C4-2B (cell line): ENCODE measurements at regions not wholly inside any gene's neighbourhood (a gene's known extent, or its start where the extent isn't known, plus 50 kb on each side); places are given as distances from the start of the nearest gene placed in this dataset.

Experiments used
- H3K27ac ChIP-seq: fragments of 450-650 bp; 2 replicates; pipeline ENCODE4 v1.5.1; 2017
- CTCF ChIP-seq: fragments of 450-650 bp; conservative IDR thresholded peaks from 2 replicates; pipeline ENCODE4 v1.5.1; 2017; ENCODE audit warnings: mild to moderate bottlenecking
- ZFX ChIP-seq: fragments of 450-650 bp; IDR thresholded peaks from 2 replicates; pipeline ENCODE4 v1.6.1; 2017

- no peak overlapping the region for H3K27ac ChIP-seq
- no peak for TF ChIP-seq ZFX
- no peak for TF ChIP-seq CTCF
Observed at GRCh38 chr14:76924371-76925096, 98.3 kb downstream of the LRRC74A start.

GRCh38 chr14:76923431-76924370 is 97.5 kb downstream of the LRRC74A start:
- TF ChIP-seq CTCF (no peak), ZFX (no peak)
- no peak overlapping the region for H3K27ac ChIP-seq

- no peak overlapping the region for H3K27ac ChIP-seq
- TF ChIP-seq CTCF (no peak), ZFX (no peak)
Observed at GRCh38 chr14:76922584-76922983, 96.4 kb downstream of the LRRC74A start.

GRCh38 chr14:76922092-76922491 is 95.9 kb downstream of the LRRC74A start:
- TF ChIP-seq CTCF: no peak
- no peak for TF ChIP-seq ZFX
- no peak overlapping the region for H3K27ac ChIP-seq

GRCh38 chr14:76921088-76921399 is 94.8 kb downstream of the LRRC74A start:
- TF ChIP-seq ZFX (no peak), CTCF (no peak)
- peak overlapping the region; percentile 96; the same call in 1 of the 2 replicates for H3K27ac ChIP-seq

GRCh38 chr14:76920331-76921087 is 94.3 kb downstream of the LRRC74A start:
- TF ChIP-seq ZFX (no peak), CTCF (no peak)
- H3K27ac ChIP-seq: peak overlapping the region; percentile 96
